Inflammatory macrophage (primary cell): ENCODE measurements at regions not wholly inside any gene's neighbourhood (a gene's known extent, or its start where the extent isn't known, plus 50 kb on each side); places are given as distances from the start of the nearest gene placed in this dataset.
A peak's percentile ranks its signal among the peaks of the same experiment; 100 is the strongest.

Experiments
- DNase-seq, 2 donors: peaks; one replicate each; pipeline ENCODE4 v3.0.0-alpha.2; 2020 to 2022

DNA sequence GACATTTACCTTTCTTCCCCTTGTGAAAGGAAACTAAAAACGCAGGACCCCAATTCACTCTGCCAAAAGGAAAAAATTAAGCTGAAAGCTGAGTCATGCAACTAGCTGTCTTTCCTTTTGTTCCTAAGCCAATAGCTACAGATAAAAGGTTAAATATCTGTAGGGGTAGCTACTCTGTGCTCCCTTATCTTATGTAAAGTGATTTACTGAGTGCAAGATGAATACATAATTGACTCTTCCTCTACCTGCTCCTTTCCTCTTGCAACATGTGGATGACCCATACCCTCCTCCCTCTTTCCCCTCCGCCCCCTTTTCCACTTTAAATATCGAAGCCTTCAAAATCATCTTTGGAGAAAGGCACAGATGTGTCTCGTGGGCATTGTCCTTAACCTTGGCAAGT lies 68.0 kb upstream of the ZNF157 start:
- no peak for DNase-seq

DNA sequence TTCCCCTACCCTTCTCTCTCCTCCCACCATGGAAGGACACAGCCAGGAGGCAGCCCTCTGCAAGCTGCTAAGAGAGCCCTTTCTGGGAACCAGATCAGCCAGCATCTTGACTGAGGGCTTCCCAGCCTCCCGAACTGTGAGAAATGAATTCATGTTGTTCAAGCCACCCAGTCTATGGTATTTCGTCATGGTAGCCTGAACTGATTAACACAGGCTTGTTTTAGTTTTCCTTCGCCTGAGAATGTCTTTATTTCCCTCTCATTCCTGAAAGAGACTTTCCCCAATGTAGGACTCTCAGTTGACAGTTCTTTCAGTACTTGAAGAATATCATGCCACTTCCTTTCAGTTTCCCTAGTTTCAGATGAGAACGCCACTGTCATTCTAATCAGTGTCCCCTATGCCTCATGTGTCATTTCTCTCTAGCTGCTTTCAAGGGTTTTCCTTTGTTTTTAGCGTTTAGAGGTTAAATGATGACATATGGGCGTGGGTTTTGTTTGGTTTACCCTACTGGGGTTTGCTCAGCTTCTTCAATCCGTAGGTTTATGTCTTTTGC lies 63.8 kb upstream of the ZNF157 start:
- peak in 1 of 2 donors; percentile 0 for DNase-seq

DNA sequence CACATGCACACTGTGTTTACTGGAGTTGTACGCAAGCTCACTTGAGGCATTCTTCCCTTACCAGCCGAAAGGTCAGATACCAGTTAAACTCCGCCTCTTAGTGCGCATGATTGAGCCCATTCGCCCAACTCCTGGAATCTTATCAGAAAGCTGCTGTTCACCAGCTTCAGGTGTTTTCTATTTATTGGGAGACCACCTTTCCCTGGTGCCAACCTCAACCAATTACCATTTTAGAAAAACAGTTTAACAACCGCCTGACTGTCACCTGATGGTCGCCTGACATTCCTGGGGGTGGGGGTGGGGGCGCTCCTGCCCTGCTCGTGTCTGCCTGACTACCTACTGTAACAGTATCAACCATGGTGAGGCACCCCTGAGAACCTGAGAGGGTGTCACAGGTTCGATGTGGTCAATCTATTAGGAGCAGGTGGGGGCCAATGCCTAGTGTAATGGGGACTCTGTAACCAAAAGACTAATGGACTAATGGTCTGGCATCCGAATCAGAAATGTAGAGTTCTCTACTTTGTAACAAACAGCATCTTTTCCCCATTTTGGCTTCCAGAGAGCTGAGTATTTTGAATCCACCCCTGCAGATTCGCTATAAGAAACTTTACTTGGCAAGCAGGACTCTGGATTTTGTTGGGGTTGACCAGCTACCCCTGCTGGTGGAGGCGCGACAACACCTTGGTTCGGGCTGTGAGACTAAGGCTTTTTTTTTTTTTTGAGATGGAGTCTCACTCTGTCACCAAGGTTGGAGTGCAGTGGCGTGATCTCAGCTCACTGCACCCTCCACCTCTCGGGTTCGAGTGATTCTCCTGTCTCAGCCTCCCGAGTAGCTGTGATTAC lies 58.2 kb upstream of the ZNF157 start:
- peak; percentile 42 to 60 for DNase-seq

DNA sequence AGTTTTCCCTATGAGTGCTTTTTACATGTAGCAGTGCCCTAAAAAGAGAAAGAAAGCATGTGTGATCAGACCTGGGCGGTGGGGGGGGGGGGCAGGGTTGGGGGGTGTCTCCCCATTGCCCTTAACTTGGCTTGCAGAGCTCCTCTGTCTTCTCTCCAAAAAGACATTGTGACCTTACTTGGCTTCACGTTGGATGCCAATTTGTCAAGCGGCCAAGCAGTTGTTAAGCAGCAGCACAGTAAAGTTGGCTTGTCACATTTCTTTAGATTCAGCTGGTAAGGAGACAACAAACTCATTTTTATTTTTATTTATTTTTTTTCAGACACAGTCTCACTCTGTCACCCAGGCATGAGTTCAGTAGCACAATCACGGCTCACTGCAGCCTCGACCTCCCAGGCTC lies 57.3 kb upstream of the ZNF157 start:
- DNase-seq, result no peak

DNA sequence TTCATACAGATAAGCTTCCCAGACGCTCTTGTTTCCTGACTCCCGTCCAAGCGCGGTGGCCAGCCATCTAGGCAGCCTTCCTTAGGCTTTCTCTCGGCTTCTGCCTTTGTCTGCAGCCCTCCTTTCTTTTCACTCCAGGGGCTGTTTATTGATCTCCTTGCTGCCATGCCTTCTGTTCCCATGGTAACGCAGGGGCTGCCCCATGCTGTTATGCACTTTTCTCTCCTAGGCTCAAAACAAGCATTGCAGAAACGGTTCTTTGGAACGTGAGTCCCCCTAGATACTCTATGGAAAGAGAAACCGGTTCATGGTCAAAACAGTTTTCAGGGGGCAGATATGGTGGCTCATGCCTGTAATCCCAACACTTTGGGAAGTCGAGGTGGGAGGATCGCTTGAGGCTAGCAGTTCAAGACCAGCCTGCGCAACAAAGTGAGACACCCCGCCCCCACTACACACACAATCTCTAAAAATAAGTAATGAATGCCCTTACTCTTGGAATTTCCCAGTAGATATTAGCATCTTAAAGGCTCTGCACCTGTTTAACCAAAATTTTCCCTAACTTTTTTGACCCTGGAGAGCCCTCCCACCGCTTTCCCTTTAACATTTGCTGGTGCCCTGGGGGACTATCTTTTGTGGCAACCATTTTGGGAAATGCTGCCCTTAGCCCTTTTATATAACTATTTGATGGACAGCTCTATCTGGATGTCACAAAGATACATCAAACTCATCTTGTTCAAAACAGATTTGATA lies 53.9 kb upstream of the ZNF157 start:
- no peak for DNase-seq
